SIG-M5 (cell line): ENCODE measurements at regions not wholly inside any gene's neighbourhood (a gene's known extent, or its start where the extent isn't known, plus 50 kb on each side); places are given as distances from the start of the nearest gene placed in this dataset.
A peak's percentile ranks its signal among the peaks of the same experiment; 100 is the strongest.

Source experiments
- DNase-seq: peaks from one replicate; lab custom pipeline; 2025; lab: John Stamatoyannopoulos, UW

GRCh38 chr9:88754886-88755285, 219.9 kb downstream of the NXNL2 start:
- DNase-seq, result no peak

- no peak for DNase-seq
Measured at GRCh38 chr9:88757406-88758010, 222.5 kb downstream of the NXNL2 start.

DNA sequence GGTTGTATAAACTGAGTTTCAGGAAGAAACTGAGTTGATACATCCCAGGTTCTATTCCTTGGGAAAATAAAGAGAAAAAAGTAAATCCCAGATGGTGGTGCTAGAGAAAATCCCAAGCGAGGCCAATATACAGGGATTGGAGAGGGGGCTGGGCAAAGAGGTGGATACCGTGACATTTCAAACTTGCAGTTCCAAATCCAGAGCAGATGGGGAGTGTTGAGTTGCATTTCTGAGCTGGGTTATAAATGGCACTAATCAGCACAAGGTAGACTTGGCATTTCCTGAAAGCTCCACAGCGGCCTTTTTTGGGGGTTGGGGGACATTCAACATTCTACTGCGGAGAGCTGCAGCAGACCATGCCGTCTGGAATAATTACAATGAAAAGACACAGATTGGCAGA, 224.4 kb downstream of the NXNL2 start:
- DNase-seq, result no peak

DNA sequence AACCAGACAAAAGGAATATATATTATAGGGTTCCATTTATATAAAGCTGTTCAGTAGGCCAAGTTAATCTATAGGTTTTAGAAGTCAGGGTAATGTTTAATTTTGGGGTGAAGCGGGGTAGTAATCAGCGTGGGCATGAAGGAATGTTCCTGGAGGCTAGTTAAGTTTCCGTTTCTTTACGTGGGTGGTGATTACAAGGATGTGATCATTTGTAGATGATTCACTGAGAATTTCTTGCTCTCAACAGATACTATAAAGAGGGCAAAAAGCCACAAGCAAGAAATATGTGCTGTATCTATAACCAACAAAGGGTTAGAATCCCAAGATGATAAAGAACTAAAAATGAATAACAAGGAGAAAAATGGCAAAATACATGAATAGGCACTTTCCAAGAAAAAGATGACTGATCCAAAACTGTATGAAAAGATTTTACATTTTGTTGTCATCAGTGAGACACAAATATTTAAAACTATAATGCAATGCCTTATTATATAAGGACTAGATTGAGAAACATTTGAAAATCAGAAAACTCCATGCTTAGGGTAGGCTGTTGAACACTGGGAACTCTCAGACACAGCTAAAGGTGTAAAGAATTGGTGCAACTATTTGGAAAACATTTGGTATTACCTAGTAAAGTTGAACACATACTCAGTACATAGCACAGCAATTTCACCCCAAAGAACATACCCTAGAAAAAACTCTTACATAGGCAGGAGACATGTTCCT, 224.3 kb upstream of the S1PR3 start:
- DNase-seq, result no peak

GRCh38 chr9:88767504-88767790, 223.8 kb upstream of the S1PR3 start:
- no peak for DNase-seq

DNA sequence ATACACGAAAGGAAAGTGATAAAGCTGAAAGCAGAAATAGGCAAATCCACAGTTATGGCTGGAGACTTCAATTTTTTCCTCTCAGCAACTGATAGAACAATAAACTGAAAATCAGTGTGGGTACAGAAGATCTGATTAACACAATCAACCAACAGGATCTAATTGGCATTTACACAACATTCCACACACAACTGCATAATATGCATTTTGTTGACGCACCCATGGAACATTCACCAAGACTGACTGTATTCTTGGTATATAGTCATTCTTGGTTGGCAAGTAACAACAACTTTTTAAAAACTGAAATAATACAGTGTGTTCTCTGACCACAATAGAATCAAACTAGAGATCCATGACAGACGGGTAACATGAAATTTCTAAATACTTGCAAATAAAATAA, 218.7 kb upstream of the S1PR3 start:
- DNase-seq, result no peak

DNA sequence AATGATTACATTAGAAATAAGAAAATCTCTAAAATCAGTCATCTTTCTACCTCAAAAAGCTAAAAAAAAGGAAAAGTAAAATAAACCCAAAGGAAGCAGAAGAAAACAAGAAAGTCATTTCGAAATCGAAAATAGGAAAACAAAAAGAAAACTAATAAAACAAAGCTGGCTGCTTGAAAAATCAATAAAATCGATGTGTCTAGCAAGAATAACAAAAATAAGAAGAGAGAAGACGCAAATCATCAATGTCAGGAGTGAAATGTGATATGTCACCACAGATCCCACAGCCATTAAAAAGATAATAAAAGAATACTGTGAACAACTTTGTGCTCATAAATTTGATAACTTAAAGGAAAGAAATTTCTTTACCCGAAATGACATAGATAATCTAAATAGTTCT, 218.1 kb upstream of the S1PR3 start:
- DNase-seq, result no peak

GRCh38 chr9:88773627-88774244, 217.5 kb upstream of the S1PR3 start:
- no peak for DNase-seq

- DNase-seq, result no peak
Measured at GRCh38 chr9:88775037-88775471, 216.2 kb upstream of the S1PR3 start.

GRCh38 chr9:88775559-88775958, 215.7 kb upstream of the S1PR3 start:
- DNase-seq, result no peak

GRCh38 chr9:88775966-88776365, 215.3 kb upstream of the S1PR3 start:
- DNase-seq, result no peak

DNA sequence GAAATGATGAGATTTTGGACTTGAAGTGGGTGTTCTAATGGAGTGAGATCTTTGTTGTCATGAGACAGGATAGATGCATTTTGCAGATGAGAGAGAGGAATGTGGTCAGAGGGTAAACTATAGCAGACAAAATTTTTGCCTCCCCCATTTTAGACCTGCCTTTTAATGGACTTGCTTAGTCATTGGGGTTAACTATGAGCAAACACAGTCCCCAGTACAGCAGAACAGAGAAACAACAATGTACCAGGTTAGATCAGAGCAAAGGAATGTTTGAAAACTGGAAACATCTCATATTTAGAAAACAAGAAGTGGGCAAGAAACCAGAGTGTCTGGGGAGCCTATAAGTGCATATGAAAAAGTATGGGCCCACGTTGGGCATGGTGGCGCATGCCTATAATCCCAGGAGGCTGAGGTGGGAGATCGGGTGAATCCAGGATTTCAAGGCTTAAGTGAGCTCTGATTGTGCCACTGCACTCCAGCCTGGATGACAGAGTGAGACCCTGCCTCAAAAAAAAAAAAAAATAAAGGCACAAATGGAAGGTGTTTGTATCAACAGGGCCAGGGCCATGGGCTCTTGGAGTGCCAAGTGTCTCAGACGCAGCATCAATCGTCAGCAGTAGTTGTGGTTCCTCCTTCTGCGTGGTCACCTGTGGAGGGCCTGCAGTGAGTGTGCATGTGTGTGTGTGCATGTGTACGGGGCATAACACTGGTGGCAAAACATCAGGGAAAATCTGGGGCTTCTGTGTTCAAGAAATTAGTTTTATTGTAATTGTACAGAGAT, 214.4 kb upstream of the S1PR3 start:
- DNase-seq, result no peak

- DNase-seq, result no peak
Measured at GRCh38 chr9:88777498-88778312, 213.6 kb upstream of the S1PR3 start.

DNA sequence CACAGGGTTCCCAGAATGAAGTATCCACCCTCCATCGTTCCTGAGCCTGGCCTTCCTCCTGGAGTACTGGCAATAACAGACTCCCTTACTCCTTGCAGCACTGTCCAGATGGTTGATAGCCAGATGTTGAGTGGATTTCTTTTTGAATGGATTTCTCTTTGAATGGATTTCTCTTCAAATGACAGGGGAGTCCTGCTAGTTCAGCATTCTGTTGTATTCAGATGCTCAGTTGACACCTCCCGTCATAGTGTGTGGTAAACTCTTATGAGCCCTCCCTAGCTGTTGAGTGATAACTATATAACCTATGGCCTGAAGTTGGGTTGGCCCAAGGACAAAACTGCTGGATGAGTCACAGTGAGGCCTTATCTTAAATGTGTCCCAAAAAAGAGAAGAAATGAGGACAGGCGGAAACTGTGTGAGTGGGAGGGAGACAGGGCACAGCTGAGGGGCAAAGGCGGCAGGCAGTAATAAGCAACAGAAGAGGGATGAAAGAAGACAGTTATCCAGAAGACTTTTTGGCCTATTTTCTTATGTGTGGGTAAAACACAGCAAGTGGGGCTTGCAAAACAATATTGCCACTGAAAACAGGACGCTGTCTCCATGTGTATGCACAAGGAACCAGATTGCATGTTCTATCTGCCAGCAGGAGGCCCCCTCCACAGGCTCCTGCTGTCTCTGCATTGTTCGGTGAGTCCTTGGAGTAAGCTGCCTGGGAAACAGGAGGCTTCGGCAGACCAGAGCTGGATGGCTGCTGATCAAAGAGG, 209.5 kb upstream of the S1PR3 start:
- peak; percentile 13 for DNase-seq

- no peak for DNase-seq
Measured at GRCh38 chr9:88782931-88783710, 208.1 kb upstream of the S1PR3 start.

DNA sequence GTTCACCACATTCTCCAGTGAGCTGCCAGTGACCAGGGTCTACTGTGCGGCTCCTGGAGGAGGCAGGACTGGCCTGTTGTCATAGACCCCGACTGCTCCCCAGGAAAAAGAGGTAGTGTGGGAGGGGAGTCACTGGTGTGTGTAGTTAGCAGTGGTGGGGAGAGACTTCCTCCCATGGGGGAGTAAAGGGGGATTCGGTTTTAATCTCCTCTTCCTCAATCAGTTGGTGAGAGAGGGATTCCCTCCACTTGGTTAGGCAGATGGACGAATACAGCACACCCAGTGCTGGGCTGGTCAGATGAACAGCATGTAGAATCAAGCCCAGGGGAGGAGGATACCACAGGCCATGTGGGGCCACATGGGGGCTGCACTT, 207.6 kb upstream of the S1PR3 start:
- no peak for DNase-seq

- no peak for DNase-seq
Measured at GRCh38 chr9:88784960-88785359, 206.3 kb upstream of the S1PR3 start.

- no peak for DNase-seq
Measured at GRCh38 chr9:88786291-88787079, 204.8 kb upstream of the S1PR3 start.

DNA sequence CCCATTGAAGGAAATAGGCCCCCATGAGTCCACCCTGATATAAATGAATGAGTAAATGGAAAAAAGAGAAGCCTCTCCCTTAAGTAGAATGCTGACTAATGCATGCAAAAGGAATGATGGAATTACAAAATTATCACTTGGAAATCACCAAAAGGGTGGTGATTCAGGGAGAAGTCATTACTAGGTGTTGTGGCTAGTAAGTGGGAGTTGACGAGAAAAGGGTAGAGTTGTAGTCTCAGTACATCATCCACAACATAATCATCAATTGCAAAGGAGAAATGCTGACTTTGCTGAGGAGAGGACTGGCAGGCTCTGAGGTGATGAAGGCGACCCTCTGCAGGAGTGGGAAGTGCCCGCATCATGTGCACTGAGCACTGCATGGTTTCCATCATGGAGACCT, 201.5 kb upstream of the S1PR3 start:
- no peak for DNase-seq
